Osteocyte (in vitro differentiated cells): ENCODE measurements at regions not wholly inside any gene's neighbourhood (a gene's known extent, or its start where the extent isn't known, plus 50 kb on each side); places are given as distances from the start of the nearest gene placed in this dataset.
"Not testable (repeated sequence)": the region's sequence is repeated elsewhere in the genome, so short reads cannot be mapped to it uniquely, and the experiment has no call there.

ENCODE experiments used
- DNase-seq: peaks from one replicate; pipeline ENCODE4 v3.0.0; 2021; ENCODE audit warnings: mixed read lengths; ENCODE audit not compliant: unreplicated experiment; ENCODE audit errors: extremely low spot score
- H3K27ac Mint-ChIP-seq: one replicate; pipeline ENCODE4 v1.8.0; 2021; ENCODE audit warnings: mild to moderate bottlenecking, mixed read lengths; ENCODE audit not compliant: unreplicated experiment
- H3K27me3 Mint-ChIP-seq: one replicate; pipeline ENCODE4 v1.8.0; 2021; ENCODE audit warnings: mixed read lengths; ENCODE audit not compliant: unreplicated experiment
- H3K36me3 Mint-ChIP-seq: one replicate; pipeline ENCODE4 v1.8.0; 2021; ENCODE audit warnings: mixed read lengths; ENCODE audit not compliant: unreplicated experiment
- H3K4me1 Mint-ChIP-seq: one replicate; pipeline ENCODE4 v1.8.0; 2021; ENCODE audit warnings: mixed read lengths; ENCODE audit not compliant: unreplicated experiment
- H3K4me3 Mint-ChIP-seq: one replicate; pipeline ENCODE4 v1.8.0; 2021; ENCODE audit warnings: mild to moderate bottlenecking, moderate library complexity, mixed read lengths; ENCODE audit not compliant: unreplicated experiment
- H3K9me3 Mint-ChIP-seq: one replicate; pipeline ENCODE4 v1.8.0; 2021; ENCODE audit warnings: mixed read lengths; ENCODE audit not compliant: unreplicated experiment
- TF ChIP-seq, protein P1 (sequence below): fragments of 200-600 bp; sonication (generic); IDR thresholded peaks from 2 replicates; pipeline ENCODE4 v1.5.0; 2021; ENCODE audit warnings: antibody characterized with exemption, mild to moderate bottlenecking, moderate library complexity

DNA sequence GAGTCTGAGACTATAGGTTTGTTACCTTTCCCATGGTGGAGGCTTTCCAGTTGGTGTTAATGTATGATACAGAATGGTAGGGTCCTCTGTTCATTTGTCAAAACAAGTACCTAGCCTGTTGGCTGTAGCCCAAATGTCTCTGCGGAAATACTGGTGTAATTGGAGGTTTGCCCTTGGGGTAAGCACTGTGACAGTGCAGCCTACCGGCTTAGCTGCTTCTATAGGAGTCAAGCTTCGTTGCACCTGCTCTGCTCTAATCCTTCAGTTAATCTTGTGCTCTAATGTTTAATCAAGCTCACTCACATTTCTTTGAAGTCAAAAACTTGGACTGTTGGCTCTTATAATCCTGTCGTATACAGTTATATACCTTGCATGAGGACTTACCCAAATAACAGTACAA is 203.4 kb downstream of the CCNG2 start:
- no peaks in the 10 kb centered on the region for H3K9me3 Mint-ChIP-seq
- no peaks in the 10 kb centered on the region for H3K36me3 Mint-ChIP-seq
- TF ChIP-seq, protein P1, sequence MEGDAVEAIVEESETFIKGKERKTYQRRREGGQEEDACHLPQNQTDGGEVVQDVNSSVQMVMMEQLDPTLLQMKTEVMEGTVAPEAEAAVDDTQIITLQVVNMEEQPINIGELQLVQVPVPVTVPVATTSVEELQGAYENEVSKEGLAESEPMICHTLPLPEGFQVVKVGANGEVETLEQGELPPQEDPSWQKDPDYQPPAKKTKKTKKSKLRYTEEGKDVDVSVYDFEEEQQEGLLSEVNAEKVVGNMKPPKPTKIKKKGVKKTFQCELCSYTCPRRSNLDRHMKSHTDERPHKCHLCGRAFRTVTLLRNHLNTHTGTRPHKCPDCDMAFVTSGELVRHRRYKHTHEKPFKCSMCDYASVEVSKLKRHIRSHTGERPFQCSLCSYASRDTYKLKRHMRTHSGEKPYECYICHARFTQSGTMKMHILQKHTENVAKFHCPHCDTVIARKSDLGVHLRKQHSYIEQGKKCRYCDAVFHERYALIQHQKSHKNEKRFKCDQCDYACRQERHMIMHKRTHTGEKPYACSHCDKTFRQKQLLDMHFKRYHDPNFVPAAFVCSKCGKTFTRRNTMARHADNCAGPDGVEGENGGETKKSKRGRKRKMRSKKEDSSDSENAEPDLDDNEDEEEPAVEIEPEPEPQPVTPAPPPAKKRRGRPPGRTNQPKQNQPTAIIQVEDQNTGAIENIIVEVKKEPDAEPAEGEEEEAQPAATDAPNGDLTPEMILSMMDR: no peak
- peaks cover 25% of the 10 kb centered on the region for H3K27me3 Mint-ChIP-seq
- H3K4me3 Mint-ChIP-seq: no peak overlapping the region
- H3K4me1 Mint-ChIP-seq: no peaks in the 10 kb centered on the region
- DNase-seq: no peak
- no peak overlapping the region for H3K27ac Mint-ChIP-seq

DNA sequence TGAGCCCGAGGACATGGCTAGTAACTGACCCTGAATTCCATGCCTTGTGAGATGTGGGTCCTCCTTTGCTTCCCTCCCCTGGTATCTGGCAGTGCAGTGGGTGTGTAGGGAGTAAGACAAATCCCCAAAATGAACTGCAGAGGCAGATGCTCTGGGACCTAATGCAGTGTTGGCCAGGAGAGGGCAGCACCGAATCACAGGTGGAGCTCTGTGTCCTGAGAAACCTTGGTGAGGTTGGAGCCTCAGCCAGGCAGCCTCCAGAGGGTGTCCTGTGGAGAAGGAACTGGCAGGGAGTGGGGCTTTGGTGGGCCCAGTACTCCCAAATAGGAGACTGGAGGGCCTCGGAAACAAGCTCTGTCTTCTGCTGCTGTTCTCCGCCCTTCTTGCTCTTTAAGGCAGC is 209.9 kb downstream of the CCNG2 start:
- H3K27me3 Mint-ChIP-seq: peaks cover 35% of the 10 kb centered on the region

DNA sequence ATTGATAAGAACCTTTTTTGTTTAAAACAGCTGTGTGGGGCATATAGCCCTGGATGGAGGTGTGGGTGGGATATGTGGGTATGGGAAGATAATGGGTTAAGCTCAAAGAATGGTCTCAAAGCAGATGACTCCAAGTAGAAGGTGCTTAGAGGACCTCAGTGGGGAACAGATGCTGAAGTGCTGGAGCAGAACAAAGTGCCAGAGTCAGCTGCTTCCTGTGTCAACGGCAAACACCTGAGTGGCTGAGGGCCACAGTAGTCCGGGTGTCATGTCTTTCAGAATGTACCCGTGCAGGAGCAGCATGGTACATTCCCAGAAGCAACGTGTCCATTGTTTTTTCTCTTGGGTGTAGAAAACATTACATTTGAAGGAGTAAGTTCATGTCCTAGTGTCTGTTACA is 210.6 kb downstream of the CCNG2 start:
- Mint-ChIP-seq H3K4me1 (no peaks in the 10 kb centered on the region), H3K27me3 (peaks cover 33% of the 10 kb centered on the region), H3K36me3 (no peaks in the 10 kb centered on the region), H3K9me3 (no peaks in the 10 kb centered on the region), H3K4me3 (no peak overlapping the region), H3K27ac (no peak overlapping the region)
- DNase-seq: no peak
- TF ChIP-seq, protein P1: no peak

More for the DNA sequence above, 209.9 kb downstream of the CCNG2 start:
- not testable (repeated sequence) for H3K4me1 Mint-ChIP-seq, H3K9me3 Mint-ChIP-seq, DNase-seq, H3K4me3 Mint-ChIP-seq, H3K27ac Mint-ChIP-seq, H3K36me3 Mint-ChIP-seq
- TF ChIP-seq, protein P1: peak; percentile 34

DNA sequence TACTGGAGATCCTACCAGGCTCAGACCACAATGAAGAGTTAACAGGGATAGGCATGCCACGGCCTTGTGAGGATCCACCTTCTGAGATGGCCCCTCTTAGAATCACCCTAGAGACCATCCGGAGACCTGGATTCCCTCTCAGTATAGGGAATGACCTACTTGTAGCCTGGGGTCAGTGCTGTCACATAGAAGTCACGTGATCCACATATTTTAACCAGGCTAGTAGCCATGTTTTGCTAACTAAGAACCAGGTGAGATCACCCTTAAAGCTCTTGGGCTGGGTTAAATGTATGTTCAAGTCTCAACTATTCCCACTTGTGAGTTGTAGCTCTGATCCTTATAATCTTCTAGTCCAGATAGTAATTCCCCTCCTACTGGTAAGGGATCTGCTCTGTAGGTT is 215.4 kb downstream of the CCNG2 start:
- TF ChIP-seq, protein P1: no peak
- Mint-ChIP-seq H3K9me3 (no peaks in the 10 kb centered on the region), H3K4me3 (no peak overlapping the region), H3K4me1 (no peaks in the 10 kb centered on the region), H3K36me3 (no peaks in the 10 kb centered on the region), H3K27me3 (peaks cover 26% of the 10 kb centered on the region), H3K27ac (no peak overlapping the region)
- DNase-seq: no peak

DNA sequence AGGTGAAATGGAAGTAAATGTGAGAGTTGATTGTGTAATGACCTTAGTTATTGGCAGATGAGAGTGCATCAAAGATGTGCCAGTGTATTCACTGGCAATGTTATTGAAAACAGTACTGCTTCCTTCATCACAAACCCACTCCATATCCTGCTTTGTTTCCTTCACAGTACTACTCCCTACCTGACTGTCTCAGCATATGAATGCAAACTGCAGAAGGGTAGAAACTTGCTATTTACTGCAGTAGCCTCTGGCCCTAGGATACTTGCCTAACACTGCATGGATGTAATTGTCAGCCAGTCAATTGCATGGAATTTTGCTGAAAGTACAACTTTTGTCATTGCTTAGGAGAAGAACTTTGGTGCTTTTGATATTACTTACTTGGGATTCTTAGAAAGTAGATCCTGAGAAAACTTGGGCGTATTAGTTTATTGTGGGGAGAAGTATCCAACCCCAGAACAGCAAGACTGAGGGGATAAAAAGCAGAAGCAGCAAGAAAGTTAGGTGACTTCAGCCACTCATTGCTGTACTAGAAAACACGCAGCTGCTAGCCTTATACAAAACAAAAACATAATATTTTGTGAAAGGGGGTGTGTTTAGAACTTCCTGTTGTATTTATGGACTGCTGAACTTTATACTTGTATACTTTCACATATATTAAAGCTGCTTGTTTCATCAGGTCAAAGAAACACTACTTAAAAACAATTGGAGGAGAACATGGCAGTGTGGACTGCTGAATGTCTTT is 219.0 kb downstream of the CCNG2 start:
- peaks cover 23% of the 10 kb centered on the region for H3K27me3 Mint-ChIP-seq
- TF ChIP-seq, protein P1: no peak
- no peaks in the 10 kb centered on the region for H3K4me1 Mint-ChIP-seq
- no peaks in the 10 kb centered on the region for H3K36me3 Mint-ChIP-seq
- no peak overlapping the region for H3K4me3 Mint-ChIP-seq
- H3K27ac Mint-ChIP-seq: no peak overlapping the region
- DNase-seq: no peak
- no peaks in the 10 kb centered on the region for H3K9me3 Mint-ChIP-seq
